Right lobe of liver (tissue), 6 donors: ENCODE measurements at regions not wholly inside any gene's neighbourhood (a gene's known extent, or its start where the extent isn't known, plus 50 kb on each side); places are given as distances from the start of the nearest gene placed in this dataset.
A peak's percentile ranks its signal among the peaks of the same experiment; 100 is the strongest.

Experiments
- ATAC-seq, 4 donors: fragments of 200-7000 bp; cut with Tn5 transposase; one replicate each; pipeline ENCODE4 v1.9.1; 2020; ENCODE audit warnings: mild to moderate bottlenecking in 4 of 4, moderate library complexity in 4 of 4
- DNase-seq, 3 donors: peaks; one replicate each; pipeline ENCODE4 v3.0.0-alpha.2; 2020
- H3K27ac ChIP-seq, 3 donors: fragments of 200-600 bp; one replicate each; pipeline ENCODE4 v1.8.0; 2022
- H3K27me3 ChIP-seq, 2 donors: fragments of 200-600 bp; one replicate each; pipeline ENCODE4 v1.8.0; 2022
- H3K36me3 ChIP-seq, 4 donors: fragments of 200-600 bp; sonication (generic) in 1 of 4; one replicate each; pipeline versions ENCODE4 v1.5.1 to v1.8.0; 2017 to 2022; ENCODE audit warnings: control low read depth in 1 of 4
- H3K4me1 ChIP-seq, 4 donors: fragments of 200-600 bp; sonication (generic) in 1 of 4; one replicate each; pipeline versions ENCODE4 v1.5.1 to v1.8.0; 2017 to 2022; ENCODE audit warnings: control low read depth in 1 of 4
- H3K4me3 ChIP-seq, 3 donors: fragments of 200-600 bp; one replicate each; pipeline ENCODE4 v1.8.0; 2022
- H3K9me3 ChIP-seq, 4 donors: fragments of 200-600 bp; sonication (generic) in 1 of 4; one replicate each; pipeline versions ENCODE4 v1.5.1 to v1.8.0; 2017 to 2022; ENCODE audit warnings: control low read depth in 1 of 4
- CTCF ChIP-seq, 4 donors: fragments of 200-600 bp in 3 of 4; fragments of 450-650 bp in 1 of 4; IDR thresholded peaks; one replicate each; pipeline versions ENCODE4 v1.5.1 to v1.8.0; 2016 to 2022; ENCODE audit warnings: antibody characterized with exemption in 4 of 4, mild to moderate bottlenecking in 2 of 4
- POLR2A ChIP-seq: fragments of 450-650 bp; IDR thresholded peaks from one replicate; pipeline ENCODE4 v1.6.1; 2017; ENCODE audit warnings: antibody characterized with exemption, mild to moderate bottlenecking
- WGBS: methylation state at CpG from one replicate; pipeline ENCODE4 v1.1.6; 2018; ENCODE audit warnings: low coverage, low lambda C conversion rate; ENCODE audit not compliant: insufficient coverage; ENCODE audit errors: missing lambda C conversion rate; 5-methylcytosine and 5-hydroxymethylcytosine counted together
- intact Hi-C, 2 donors: fragments of 100-400 bp; cut with DNase I; formaldehyde crosslinking; loops; one replicate each; pipeline versions ENCODE4 v1.11.2 to v1.14.1; 2022
- donor health status: DM: no; HTN: yes; CAD: no.
- donor health status: DM: no; HTN: no; CAD: no.
- donor health status: DM: no; HTN: no; CAD: no.
- donor health status: DM: no; HTN: yes; CAD: no.
- donor health status: DM: no; HTN: yes; CAD: no.

- no peaks in the 10 kb centered on the region for H3K9me3 ChIP-seq
- ATAC-seq: no peak
- TF ChIP-seq CTCF (IDR thresholded peaks at IDR 0.05) (no peak), POLR2A (no peak)
- intact Hi-C loops: no loop called here
- DNase-seq: no peak
- H3K36me3 ChIP-seq: no peaks in the 10 kb centered on the region
- whole genome bisulfite sequencing: 60% methylated on average over 1 of the region's 1 CpG
- H3K27ac ChIP-seq: no peak overlapping the region
- H3K4me1 ChIP-seq: no peaks in the 10 kb centered on the region
- H3K27me3 ChIP-seq: peaks cover 0 to 5% of the 10 kb centered on the region in 2 donors
- no peak overlapping the region for H3K4me3 ChIP-seq
Measured at GRCh38 chrX:22634751-22635150, 362.0 kb downstream of the CBLL2 start.

GRCh38 chrX:22648281-22648680, 351.5 kb upstream of the DDX53 start:
- no peaks in the 10 kb centered on the region for H3K27me3 ChIP-seq
- no peak overlapping the region for H3K27ac ChIP-seq
- no peaks in the 10 kb centered on the region for H3K36me3 ChIP-seq
- no peaks in the 10 kb centered on the region for H3K9me3 ChIP-seq
- 30% methylated on average over 6 of the region's 6 CpGs for WGBS
- H3K4me3 ChIP-seq: no peak overlapping the region
- DNase-seq (no peak), ATAC-seq (no peak)
- intact Hi-C loops: no loop called here
- no peaks in the 10 kb centered on the region for H3K4me1 ChIP-seq
- no peak for TF ChIP-seq POLR2A
- no peak for TF ChIP-seq CTCF (IDR thresholded peaks at IDR 0.05)

GRCh38 chrX:22650691-22651090, 349.1 kb upstream of the DDX53 start:
- Histone ChIP-seq H3K36me3 (no peaks in the 10 kb centered on the region), H3K4me1 (no peaks in the 10 kb centered on the region), H3K27me3 (no peaks in the 10 kb centered on the region), H3K9me3 (no peaks in the 10 kb centered on the region), H3K27ac (no peak overlapping the region), H3K4me3 (no peak overlapping the region)
- ATAC-seq (no peak), DNase-seq (no peak)
- intact Hi-C loops: no loop called here
- WGBS: 56% methylated on average over 5 of the region's 5 CpGs
- TF ChIP-seq CTCF (IDR thresholded peaks at IDR 0.05): no peak
- no peak for TF ChIP-seq POLR2A

- no peak for TF ChIP-seq POLR2A
- no peak for TF ChIP-seq CTCF (IDR thresholded peaks at IDR 0.05)
- Histone ChIP-seq H3K4me1 (no peaks in the 10 kb centered on the region), H3K27me3 (peaks cover 0 to 4% of the 10 kb centered on the region in 2 donors), H3K9me3 (no peaks in the 10 kb centered on the region), H3K27ac (no peak overlapping the region), H3K4me3 (no peak overlapping the region), H3K36me3 (no peaks in the 10 kb centered on the region)
- DNase-seq: no peak
- 20% methylated on average over 4 of the region's 6 CpGs for WGBS
- peak in 1 of 4 donors; percentile 24 for ATAC-seq
- intact Hi-C loops: no loop called here
Measured at GRCh38 chrX:22652596-22652995, 347.2 kb upstream of the DDX53 start.

DNA sequence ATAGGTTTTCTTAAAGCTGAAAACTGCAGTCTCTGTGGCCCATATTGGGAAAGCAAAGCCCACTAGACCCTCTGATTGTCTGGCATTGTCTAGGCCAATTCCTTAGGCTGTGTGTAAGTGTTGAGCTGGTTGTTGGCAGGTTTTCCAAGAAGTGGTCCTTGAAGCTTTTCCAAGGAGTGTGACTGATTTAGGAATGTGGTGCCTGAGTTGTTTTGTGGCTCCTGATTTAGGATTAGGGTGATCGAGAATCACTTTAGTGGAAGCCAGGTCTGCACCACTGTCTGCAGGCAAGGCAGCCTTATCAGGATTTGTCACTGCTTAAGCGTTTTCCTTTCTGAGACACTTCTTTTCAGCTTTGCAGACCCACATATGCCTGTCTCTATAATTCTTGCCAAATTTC, 339.0 kb upstream of the DDX53 start:
- intact Hi-C loops: no loop called here
- TF ChIP-seq CTCF (IDR thresholded peaks at IDR 0.05): no peak
- no peak for TF ChIP-seq POLR2A
- no peak for ATAC-seq
- Histone ChIP-seq H3K4me1 (no peaks in the 10 kb centered on the region), H3K27ac (no peak overlapping the region), H3K27me3 (peaks cover 0 to 4% of the 10 kb centered on the region in 2 donors), H3K36me3 (no peaks in the 10 kb centered on the region), H3K4me3 (no peak overlapping the region), H3K9me3 (no peaks in the 10 kb centered on the region)
- no peak for DNase-seq
- 27% methylated on average over 2 of the region's 2 CpGs for WGBS
